ENCODE measurements at regions not wholly inside any gene's neighbourhood (a gene's known extent, or its start where the extent isn't known, plus 50 kb on each side); places are given as distances from the start of the nearest gene placed in this dataset.

DNA sequence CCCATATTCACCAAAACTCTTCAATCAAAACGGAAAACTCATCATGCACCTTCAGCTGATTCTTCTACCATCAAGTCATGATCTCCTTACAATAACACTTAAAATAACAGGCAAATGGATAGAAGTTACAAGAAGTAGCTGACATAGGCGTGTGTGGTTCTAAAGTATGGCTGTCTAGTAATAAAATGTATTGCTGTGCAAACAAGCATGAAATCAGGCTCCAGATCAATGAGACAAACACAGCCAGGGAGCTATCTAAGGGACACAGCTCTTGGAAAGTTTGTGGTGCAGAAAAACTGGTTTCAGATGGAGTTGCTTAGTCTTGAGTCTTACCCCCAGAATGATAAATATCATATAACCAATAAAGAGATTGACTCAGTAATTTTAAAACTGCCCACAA, 434.8 kb upstream of the NOX3 start:
- Histone ChIP-seq H3K4me1 (ENCODE audit: control insufficient read depth in 5 of 5, insufficient read depth in 5 of 5, low read length in 5 of 5) (peaks cover 0 to 4% (median 0%) of the 10 kb centered on the region in 5 donors), H3K27me3 (ENCODE audit: control insufficient read depth in 3 of 3, insufficient read depth in 3 of 3, low read length in 2 of 3) (no peaks in the 10 kb centered on the region), H3K4me3 (no peak overlapping the region), H3K36me3 (ENCODE audit: control insufficient read depth in 4 of 4, insufficient read depth in 4 of 4, low read length in 4 of 4) (no peaks in the 10 kb centered on the region), H3K9me3 (ENCODE audit: control insufficient read depth in 4 of 4, insufficient read depth in 3 of 4, low read length in 3 of 4) (no peaks in the 10 kb centered on the region), H3K9ac (ENCODE audit: insufficient read depth in 1 of 2, low read length in 2 of 2) (no peak overlapping the region), H3K27ac (ENCODE audit: low read depth in 1 of 2, low read length in 1 of 2) (no peak overlapping the region)
- DNase-seq, result no peak
- WGBS, 2 donors, result 45 to 69% methylated on average over 2 of the region's 2 CpGs
- TF ChIP-seq, protein P1, sequence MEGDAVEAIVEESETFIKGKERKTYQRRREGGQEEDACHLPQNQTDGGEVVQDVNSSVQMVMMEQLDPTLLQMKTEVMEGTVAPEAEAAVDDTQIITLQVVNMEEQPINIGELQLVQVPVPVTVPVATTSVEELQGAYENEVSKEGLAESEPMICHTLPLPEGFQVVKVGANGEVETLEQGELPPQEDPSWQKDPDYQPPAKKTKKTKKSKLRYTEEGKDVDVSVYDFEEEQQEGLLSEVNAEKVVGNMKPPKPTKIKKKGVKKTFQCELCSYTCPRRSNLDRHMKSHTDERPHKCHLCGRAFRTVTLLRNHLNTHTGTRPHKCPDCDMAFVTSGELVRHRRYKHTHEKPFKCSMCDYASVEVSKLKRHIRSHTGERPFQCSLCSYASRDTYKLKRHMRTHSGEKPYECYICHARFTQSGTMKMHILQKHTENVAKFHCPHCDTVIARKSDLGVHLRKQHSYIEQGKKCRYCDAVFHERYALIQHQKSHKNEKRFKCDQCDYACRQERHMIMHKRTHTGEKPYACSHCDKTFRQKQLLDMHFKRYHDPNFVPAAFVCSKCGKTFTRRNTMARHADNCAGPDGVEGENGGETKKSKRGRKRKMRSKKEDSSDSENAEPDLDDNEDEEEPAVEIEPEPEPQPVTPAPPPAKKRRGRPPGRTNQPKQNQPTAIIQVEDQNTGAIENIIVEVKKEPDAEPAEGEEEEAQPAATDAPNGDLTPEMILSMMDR (IDR thresholded peaks at IDR 0.05; ENCODE audit: control extremely low read depth, extremely low read depth), result no peak
- ATAC-seq (ENCODE audit: insufficient read depth, low FRiP score), result no peak

DNA sequence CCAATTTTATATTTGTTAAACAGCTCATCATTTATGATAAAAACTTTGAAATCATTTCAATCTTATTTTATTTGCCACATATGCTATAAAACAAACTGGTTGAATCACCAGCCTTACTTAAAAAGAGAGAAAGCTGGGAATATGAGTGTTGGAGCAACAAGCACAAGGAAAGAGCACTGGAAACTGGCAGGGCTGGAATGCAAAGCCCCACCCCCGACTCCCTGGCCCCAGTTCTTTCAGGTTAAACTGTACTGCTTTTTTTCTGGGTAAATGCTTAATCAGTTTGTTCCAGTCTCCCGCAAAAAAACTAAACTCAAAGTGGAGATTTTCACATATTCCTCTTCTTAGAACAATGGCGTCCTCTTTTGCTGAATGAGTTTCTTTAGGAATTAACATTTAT, 433.8 kb upstream of the NOX3 start:
- Histone ChIP-seq H3K27ac (ENCODE audit: low read depth in 1 of 2, low read length in 1 of 2) (no peak overlapping the region), H3K9me3 (ENCODE audit: control insufficient read depth in 4 of 4, insufficient read depth in 3 of 4, low read length in 3 of 4) (no peaks in the 10 kb centered on the region), H3K36me3 (ENCODE audit: control insufficient read depth in 4 of 4, insufficient read depth in 4 of 4, low read length in 4 of 4) (no peaks in the 10 kb centered on the region), H3K27me3 (ENCODE audit: control insufficient read depth in 3 of 3, insufficient read depth in 3 of 3, low read length in 2 of 3) (no peaks in the 10 kb centered on the region), H3K4me3 (no peak overlapping the region), H3K9ac (ENCODE audit: insufficient read depth in 1 of 2, low read length in 2 of 2) (no peak overlapping the region), H3K4me1 (ENCODE audit: control insufficient read depth in 5 of 5, insufficient read depth in 5 of 5, low read length in 5 of 5) (peaks cover 0 to 5% (median 0%) of the 10 kb centered on the region in 5 donors)
- DNase-seq (peak; percentile 18 to 59 (median 29)), ATAC-seq (ENCODE audit: insufficient read depth, low FRiP score) (no peak)
- WGBS, 2 donors, result 70 to 86% methylated on average over 3 of the region's 3 CpGs
- TF ChIP-seq, protein P1 (IDR thresholded peaks at IDR 0.05; ENCODE audit: control extremely low read depth, extremely low read depth), result no peak

- Histone ChIP-seq H3K36me3 (ENCODE audit: control insufficient read depth in 4 of 4, insufficient read depth in 4 of 4, low read length in 4 of 4) (no peaks in the 10 kb centered on the region), H3K9ac (ENCODE audit: insufficient read depth in 1 of 2, low read length in 2 of 2) (no peak overlapping the region), H3K4me3 (no peak overlapping the region), H3K27ac (ENCODE audit: low read depth in 1 of 2, low read length in 1 of 2) (no peak overlapping the region), H3K4me1 (ENCODE audit: control insufficient read depth in 5 of 5, insufficient read depth in 5 of 5, low read length in 5 of 5) (peaks cover 0 to 25% (median 11%) of the 10 kb centered on the region in 5 donors), H3K9me3 (ENCODE audit: control insufficient read depth in 4 of 4, insufficient read depth in 3 of 4, low read length in 3 of 4) (no peaks in the 10 kb centered on the region), H3K27me3 (ENCODE audit: control insufficient read depth in 3 of 3, insufficient read depth in 3 of 3, low read length in 2 of 3) (no peaks in the 10 kb centered on the region)
- TF ChIP-seq, protein P1 (IDR thresholded peaks at IDR 0.05; ENCODE audit: control extremely low read depth, extremely low read depth), result no peak
- ATAC-seq (ENCODE audit: insufficient read depth, low FRiP score) (no peak), DNase-seq (no peak)
- WGBS, 2 donors, result 84 to 92% methylated on average over 4 of the region's 4 CpGs
These were observed 431.8 kb upstream of the NOX3 start for GRCh38 chr6:155887421-155887820.

GRCh38 chr6:155883741-155884140, 428.1 kb upstream of the NOX3 start:
- ATAC-seq (ENCODE audit: insufficient read depth, low FRiP score), result peak; percentile 7
- peak in 2 of 3 donors; percentile 75 to 80 for DNase-seq

More at GRCh38 chr6:155883741-155884140, 428.1 kb upstream of the NOX3 start:
- TF ChIP-seq, protein P1 (IDR thresholded peaks at IDR 0.05; ENCODE audit: control extremely low read depth, extremely low read depth), result no peak
- 35 to 50% methylated on average over 3 of the region's 3 CpGs for WGBS, 2 donors
- no peak overlapping the region for H3K27ac ChIP-seq (ENCODE audit: low read depth in 1 of 2, low read length in 1 of 2)
- no peak overlapping the region for H3K9ac ChIP-seq (ENCODE audit: insufficient read depth in 1 of 2, low read length in 2 of 2)
- H3K36me3 ChIP-seq (ENCODE audit: control insufficient read depth in 4 of 4, insufficient read depth in 4 of 4, low read length in 4 of 4), result no peaks in the 10 kb centered on the region
- H3K9me3 ChIP-seq (ENCODE audit: control insufficient read depth in 4 of 4, insufficient read depth in 3 of 4, low read length in 3 of 4), result no peaks in the 10 kb centered on the region
- peaks cover 0 to 50% (median 21%) of the 10 kb centered on the region in 5 donors for H3K4me1 ChIP-seq (ENCODE audit: control insufficient read depth in 5 of 5, insufficient read depth in 5 of 5, low read length in 5 of 5)
- H3K27me3 ChIP-seq (ENCODE audit: control insufficient read depth in 3 of 3, insufficient read depth in 3 of 3, low read length in 2 of 3), result no peaks in the 10 kb centered on the region
- H3K4me3 ChIP-seq, result no peak overlapping the region
